ENCODE measurements at regions not wholly inside any gene's neighbourhood (a gene's known extent, or its start where the extent isn't known, plus 50 kb on each side); places are given as distances from the start of the nearest gene placed in this dataset.

DNA sequence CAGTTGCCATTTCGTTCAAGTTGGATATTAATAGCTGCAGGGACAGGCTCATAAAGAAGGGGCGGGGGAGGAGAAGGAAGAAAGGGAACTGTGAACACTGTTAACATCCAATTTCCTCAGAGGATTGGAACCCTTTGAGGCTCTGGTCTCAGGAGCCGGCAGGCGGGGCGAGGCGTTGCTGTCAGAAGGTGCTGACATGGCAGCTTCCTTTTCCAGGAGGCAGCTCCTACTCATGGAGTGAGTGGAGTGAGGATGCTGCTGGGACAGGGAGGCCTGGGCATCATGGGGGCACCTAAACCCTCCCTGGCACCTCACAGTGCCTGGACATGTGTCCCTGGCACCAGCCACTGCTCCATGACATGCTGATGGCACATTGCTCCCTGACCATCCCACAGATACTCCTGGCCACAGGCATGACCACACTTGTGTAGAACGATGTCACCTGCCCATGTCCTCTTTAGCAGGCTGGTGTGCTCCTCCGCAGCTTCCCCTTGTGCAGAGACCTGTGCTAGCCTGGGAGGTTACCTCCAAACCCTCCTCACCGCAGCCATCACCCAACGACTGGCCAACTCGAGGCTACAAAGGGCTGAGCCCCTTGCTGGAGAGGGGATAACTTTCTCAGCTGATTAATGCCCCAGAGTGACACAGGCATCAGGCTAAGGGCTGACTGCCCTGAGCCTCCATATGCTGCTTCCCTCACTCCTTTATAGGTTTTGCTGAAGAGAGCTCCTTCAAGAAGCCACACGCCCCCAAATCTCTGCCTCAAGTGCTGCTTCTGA is 79.6 kb upstream of the NECTIN1 start:
- no peaks in the 10 kb centered on the region for H4K20me1 ChIP-seq (ENCODE audit: insufficient read depth)

DNA sequence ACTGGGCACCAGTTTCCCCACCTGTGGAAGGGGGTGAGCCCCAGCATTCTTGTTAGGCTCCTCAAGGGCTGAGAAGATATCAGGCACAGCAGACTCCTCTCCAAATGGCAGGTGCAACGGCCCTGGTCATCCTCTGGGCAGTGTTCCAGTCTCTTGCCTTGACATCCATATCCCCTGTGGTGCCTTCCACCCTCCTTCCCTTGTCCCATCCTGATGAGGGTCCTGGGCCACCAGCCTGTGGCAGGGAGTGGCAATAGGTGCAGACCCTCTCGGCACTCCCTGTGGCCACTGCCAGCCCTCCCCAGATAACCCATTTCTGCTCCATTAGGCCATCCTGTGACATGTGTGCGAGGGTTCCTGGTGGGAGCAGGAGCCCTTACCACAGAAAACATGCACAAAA is 78.8 kb upstream of the NECTIN1 start:
- H3K79me2 ChIP-seq (replicated peaks; ENCODE audit: insufficient read depth, low read length): no peaks in the 10 kb centered on the region
- H2AFZ ChIP-seq (ENCODE audit: low read depth, low read length): no peak overlapping the region

More for the DNA sequence above, 79.6 kb upstream of the NECTIN1 start:
- H3K27ac ChIP-seq (ENCODE audit: low read length): no peak overlapping the region
- H3F3A ChIP-seq (ENCODE audit: insufficient read depth, low read length, poor library complexity, severe bottlenecking): no peaks in the 10 kb centered on the region
- no peak overlapping the region for H2AFZ ChIP-seq (ENCODE audit: low read depth, low read length)
- no peak overlapping the region for H3K9ac ChIP-seq (ENCODE audit: low read length)
- TF ChIP-seq, protein P1, sequence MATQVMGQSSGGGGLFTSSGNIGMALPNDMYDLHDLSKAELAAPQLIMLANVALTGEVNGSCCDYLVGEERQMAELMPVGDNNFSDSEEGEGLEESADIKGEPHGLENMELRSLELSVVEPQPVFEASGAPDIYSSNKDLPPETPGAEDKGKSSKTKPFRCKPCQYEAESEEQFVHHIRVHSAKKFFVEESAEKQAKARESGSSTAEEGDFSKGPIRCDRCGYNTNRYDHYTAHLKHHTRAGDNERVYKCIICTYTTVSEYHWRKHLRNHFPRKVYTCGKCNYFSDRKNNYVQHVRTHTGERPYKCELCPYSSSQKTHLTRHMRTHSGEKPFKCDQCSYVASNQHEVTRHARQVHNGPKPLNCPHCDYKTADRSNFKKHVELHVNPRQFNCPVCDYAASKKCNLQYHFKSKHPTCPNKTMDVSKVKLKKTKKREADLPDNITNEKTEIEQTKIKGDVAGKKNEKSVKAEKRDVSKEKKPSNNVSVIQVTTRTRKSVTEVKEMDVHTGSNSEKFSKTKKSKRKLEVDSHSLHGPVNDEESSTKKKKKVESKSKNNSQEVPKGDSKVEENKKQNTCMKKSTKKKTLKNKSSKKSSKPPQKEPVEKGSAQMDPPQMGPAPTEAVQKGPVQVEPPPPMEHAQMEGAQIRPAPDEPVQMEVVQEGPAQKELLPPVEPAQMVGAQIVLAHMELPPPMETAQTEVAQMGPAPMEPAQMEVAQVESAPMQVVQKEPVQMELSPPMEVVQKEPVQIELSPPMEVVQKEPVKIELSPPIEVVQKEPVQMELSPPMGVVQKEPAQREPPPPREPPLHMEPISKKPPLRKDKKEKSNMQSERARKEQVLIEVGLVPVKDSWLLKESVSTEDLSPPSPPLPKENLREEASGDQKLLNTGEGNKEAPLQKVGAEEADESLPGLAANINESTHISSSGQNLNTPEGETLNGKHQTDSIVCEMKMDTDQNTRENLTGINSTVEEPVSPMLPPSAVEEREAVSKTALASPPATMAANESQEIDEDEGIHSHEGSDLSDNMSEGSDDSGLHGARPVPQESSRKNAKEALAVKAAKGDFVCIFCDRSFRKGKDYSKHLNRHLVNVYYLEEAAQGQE (IDR thresholded peaks at IDR 0.05; ENCODE audit: borderline replicate concordance): no peak
- TF ChIP-seq RAD21 (conservative IDR thresholded peaks at IDR 0.05): no peak
- H3K36me3 ChIP-seq (ENCODE audit: insufficient read depth, low read length): no peaks in the 10 kb centered on the region
- H3K4me2 ChIP-seq (ENCODE audit: low read length): no peak overlapping the region
- no peak overlapping the region for H3K4me3 ChIP-seq (ENCODE audit: low read length)
- no peaks in the 10 kb centered on the region for H3K79me2 ChIP-seq (replicated peaks; ENCODE audit: insufficient read depth, low read length)
- peaks cover 16% of the 10 kb centered on the region for H3K27me3 ChIP-seq (ENCODE audit: insufficient read depth, low read depth, low read length)
- no peaks in the 10 kb centered on the region for H3K9me2 ChIP-seq (ENCODE audit: insufficient read depth, low read length)
- no peaks in the 10 kb centered on the region for H3K9me3 ChIP-seq (ENCODE audit: low read length)

DNA sequence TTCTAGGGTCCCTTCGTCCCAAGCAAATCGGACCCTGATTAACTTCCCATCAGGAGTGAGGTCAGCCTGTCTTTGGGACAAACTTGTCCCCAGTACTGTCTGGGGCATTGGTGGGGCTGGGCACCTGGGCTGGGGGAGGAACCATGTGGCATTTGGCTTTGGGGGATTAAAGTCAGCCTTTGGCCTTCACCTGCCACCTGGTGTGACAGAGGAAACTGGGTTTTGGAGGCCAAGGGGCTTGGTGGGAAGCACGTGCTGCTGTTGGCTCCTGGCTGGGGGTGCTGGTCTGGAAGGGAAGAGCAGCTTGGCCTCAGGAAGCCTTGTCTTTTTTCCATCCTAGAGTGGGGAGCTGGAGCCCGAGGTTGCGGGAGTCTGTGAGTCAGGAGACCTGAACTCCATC is 78.4 kb upstream of the NECTIN1 start:
- Histone ChIP-seq H3K4me2 (ENCODE audit: low read length) (no peak overlapping the region), H3F3A (ENCODE audit: insufficient read depth, low read length, poor library complexity, severe bottlenecking) (no peaks in the 10 kb centered on the region), H3K9me3 (ENCODE audit: low read length) (no peaks in the 10 kb centered on the region), H3K9me2 (ENCODE audit: insufficient read depth, low read length) (no peaks in the 10 kb centered on the region), H3K4me3 (ENCODE audit: low read length) (no peak overlapping the region), H3K36me3 (ENCODE audit: insufficient read depth, low read length) (no peaks in the 10 kb centered on the region), H2AFZ (ENCODE audit: low read depth, low read length) (no peak overlapping the region), H3K9ac (ENCODE audit: low read length) (no peak overlapping the region), H3K27me3 (ENCODE audit: insufficient read depth, low read depth, low read length) (peaks cover 20% of the 10 kb centered on the region), H3K27ac (ENCODE audit: low read length) (no peak overlapping the region), H3K79me2 (replicated peaks; ENCODE audit: insufficient read depth, low read length) (no peaks in the 10 kb centered on the region), H4K20me1 (ENCODE audit: insufficient read depth) (no peaks in the 10 kb centered on the region)
- no peak for TF ChIP-seq RAD21 (conservative IDR thresholded peaks at IDR 0.05)
- TF ChIP-seq EZH2 (IDR thresholded peaks at IDR 0.05; ENCODE audit: borderline replicate concordance, insufficient read depth, low read length, poor library complexity, severe bottlenecking): no peak
- no peak for TF ChIP-seq TAF1 (IDR thresholded peaks at IDR 0.05; ENCODE audit: low read depth)
- no peak for TF ChIP-seq MXI1 (conservative IDR thresholded peaks at IDR 0.05; ENCODE audit: poor library complexity, severe bottlenecking)
- TF ChIP-seq, protein P1 (IDR thresholded peaks at IDR 0.05; ENCODE audit: borderline replicate concordance): no peak
- TF ChIP-seq, protein P2, sequence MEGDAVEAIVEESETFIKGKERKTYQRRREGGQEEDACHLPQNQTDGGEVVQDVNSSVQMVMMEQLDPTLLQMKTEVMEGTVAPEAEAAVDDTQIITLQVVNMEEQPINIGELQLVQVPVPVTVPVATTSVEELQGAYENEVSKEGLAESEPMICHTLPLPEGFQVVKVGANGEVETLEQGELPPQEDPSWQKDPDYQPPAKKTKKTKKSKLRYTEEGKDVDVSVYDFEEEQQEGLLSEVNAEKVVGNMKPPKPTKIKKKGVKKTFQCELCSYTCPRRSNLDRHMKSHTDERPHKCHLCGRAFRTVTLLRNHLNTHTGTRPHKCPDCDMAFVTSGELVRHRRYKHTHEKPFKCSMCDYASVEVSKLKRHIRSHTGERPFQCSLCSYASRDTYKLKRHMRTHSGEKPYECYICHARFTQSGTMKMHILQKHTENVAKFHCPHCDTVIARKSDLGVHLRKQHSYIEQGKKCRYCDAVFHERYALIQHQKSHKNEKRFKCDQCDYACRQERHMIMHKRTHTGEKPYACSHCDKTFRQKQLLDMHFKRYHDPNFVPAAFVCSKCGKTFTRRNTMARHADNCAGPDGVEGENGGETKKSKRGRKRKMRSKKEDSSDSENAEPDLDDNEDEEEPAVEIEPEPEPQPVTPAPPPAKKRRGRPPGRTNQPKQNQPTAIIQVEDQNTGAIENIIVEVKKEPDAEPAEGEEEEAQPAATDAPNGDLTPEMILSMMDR (IDR thresholded peaks at IDR 0.05; ENCODE audit: poor library complexity, severe bottlenecking): no peak
- no peak for TF ChIP-seq POLR2AphosphoS5 (IDR thresholded peaks at IDR 0.05)
- TF ChIP-seq SMC3 (conservative IDR thresholded peaks at IDR 0.05; ENCODE audit: poor library complexity): no peak
- TF ChIP-seq EP300 (conservative IDR thresholded peaks at IDR 0.05; ENCODE audit: poor library complexity, severe bottlenecking): no peak

More for the DNA sequence above, 78.8 kb upstream of the NECTIN1 start:
- Histone ChIP-seq H3K27ac (ENCODE audit: low read length) (no peak overlapping the region), H3K27me3 (ENCODE audit: insufficient read depth, low read depth, low read length) (peaks cover 20% of the 10 kb centered on the region), H3K4me3 (ENCODE audit: low read length) (no peak overlapping the region), H3K9me2 (ENCODE audit: insufficient read depth, low read length) (no peaks in the 10 kb centered on the region), H3K9me3 (ENCODE audit: low read length) (no peaks in the 10 kb centered on the region), H3K36me3 (ENCODE audit: insufficient read depth, low read length) (no peaks in the 10 kb centered on the region), H3K4me2 (ENCODE audit: low read length) (no peak overlapping the region), H4K20me1 (ENCODE audit: insufficient read depth) (no peaks in the 10 kb centered on the region), H3K9ac (ENCODE audit: low read length) (no peak overlapping the region), H3F3A (ENCODE audit: insufficient read depth, low read length, poor library complexity, severe bottlenecking) (no peaks in the 10 kb centered on the region)
- TF ChIP-seq POLR2AphosphoS5 (IDR thresholded peaks at IDR 0.05): no peak
- TF ChIP-seq EZH2 (IDR thresholded peaks at IDR 0.05; ENCODE audit: borderline replicate concordance, insufficient read depth, low read length, poor library complexity, severe bottlenecking): no peak
- no peak for TF ChIP-seq SMC3 (conservative IDR thresholded peaks at IDR 0.05; ENCODE audit: poor library complexity)
- TF ChIP-seq EP300 (conservative IDR thresholded peaks at IDR 0.05; ENCODE audit: poor library complexity, severe bottlenecking): no peak
- no peak for TF ChIP-seq TAF1 (IDR thresholded peaks at IDR 0.05; ENCODE audit: low read depth)
